Karpas-422 (cell line): ENCODE measurements at regions not wholly inside any gene's neighbourhood (a gene's known extent, or its start where the extent isn't known, plus 50 kb on each side); places are given as distances from the start of the nearest gene placed in this dataset.

Source experiments
- DNase-seq: peaks from one replicate; pipeline ENCODE4 v3.0.0-alpha.2; 2015
- H2AFZ ChIP-seq: fragments of 200-600 bp; sonication (generic); 2 replicates; pipeline ENCODE4 v1.6.1; 2014; ENCODE audit warnings: antibody characterized with exemption, low read length, mixed read lengths
- H3K27ac ChIP-seq: fragments of 200-600 bp; sonication (generic); 2 replicates; pipeline ENCODE4 v1.5.1; 2014; ENCODE audit warnings: mild to moderate bottlenecking, low read length, moderate library complexity
- H3K27me3 ChIP-seq: fragments of 200-600 bp; sonication (generic); 2 replicates; pipeline ENCODE4 v1.6.1; 2014; ENCODE audit warnings: low read length, mixed read lengths
- H3K36me3 ChIP-seq: fragments of 200-600 bp; sonication (generic); 2 replicates; pipeline ENCODE4 v1.6.1; 2014; ENCODE audit warnings: low read length, mixed read lengths; ENCODE audit not compliant: insufficient read depth
- H3K4me1 ChIP-seq: fragments of 200-600 bp; sonication (generic); 2 replicates; pipeline ENCODE4 v1.6.1; 2014; ENCODE audit warnings: mild to moderate bottlenecking, low read length, mixed read lengths
- H3K4me2 ChIP-seq: fragments of 200-600 bp; sonication (generic); 2 replicates; pipeline ENCODE4 v1.6.1; 2014; ENCODE audit warnings: low read length, low read depth, mild to moderate bottlenecking; ENCODE audit not compliant: poor library complexity, severe bottlenecking
- H3K4me3 ChIP-seq: fragments of 200-600 bp; sonication (generic); 2 replicates; pipeline ENCODE4 v1.5.1; 2014; ENCODE audit warnings: mild to moderate bottlenecking, antibody characterized with exemption, low read length, mixed read lengths
- H3K79me2 ChIP-seq: fragments of 200-600 bp; sonication (generic); 2 replicates; pipeline ENCODE4 v1.6.1; 2014; ENCODE audit warnings: mild to moderate bottlenecking, low read length, mixed read lengths
- H3K9ac ChIP-seq: fragments of 200-600 bp; sonication (generic); 2 replicates; pipeline ENCODE4 v1.6.0; 2014; ENCODE audit warnings: low read length
- H3K9me2 ChIP-seq: fragments of 200-600 bp; sonication (generic), shearing (Covaris generic); replicated peaks from 2 replicates; pipeline ENCODE4 v1.6.0; 2014; ENCODE audit warnings: mild to moderate bottlenecking, low read length, moderate library complexity; ENCODE audit not compliant: insufficient read depth
- H3K9me3 ChIP-seq: fragments of 300-700, 200-600 bp; sonication (generic); 2 replicates; pipeline ENCODE4 v1.6.1; 2014; ENCODE audit warnings: low read length, mixed read lengths
- H4K20me1 ChIP-seq: fragments of 200-600 bp; sonication (generic); 2 replicates; pipeline ENCODE4 v1.6.1; 2014; ENCODE audit warnings: mild to moderate bottlenecking, antibody characterized with exemption, low read length, low read depth; ENCODE audit not compliant: insufficient read depth

GRCh38 chr6:156562019-156562418 is 215.2 kb upstream of the ARID1B start:
- H3K9ac ChIP-seq = no peak overlapping the region
- no peaks in the 10 kb centered on the region for H3K36me3 ChIP-seq
- H2AFZ ChIP-seq = no peak overlapping the region
- no peaks in the 10 kb centered on the region for H3K9me2 ChIP-seq
- DNase-seq = no peak
- H3K27ac ChIP-seq = no peak overlapping the region
- H4K20me1 ChIP-seq = no peaks in the 10 kb centered on the region
- no peaks in the 10 kb centered on the region; the same call in 1 of the 2 replicates for H3K27me3 ChIP-seq
- no peaks in the 10 kb centered on the region for H3K9me3 ChIP-seq
- H3K79me2 ChIP-seq = no peaks in the 10 kb centered on the region
- no peak overlapping the region for H3K4me2 ChIP-seq
- no peak overlapping the region for H3K4me3 ChIP-seq
- H3K4me1 ChIP-seq = peaks cover 12% of the 10 kb centered on the region

- H3K27ac ChIP-seq = no peak overlapping the region
- H3K4me2 ChIP-seq = no peak overlapping the region
- H3K4me3 ChIP-seq = no peak overlapping the region
- H3K36me3 ChIP-seq = no peaks in the 10 kb centered on the region
- H4K20me1 ChIP-seq = no peaks in the 10 kb centered on the region
- no peak for DNase-seq
- no peaks in the 10 kb centered on the region for H3K27me3 ChIP-seq
- peaks cover 12% of the 10 kb centered on the region for H3K4me1 ChIP-seq
- no peaks in the 10 kb centered on the region for H3K9me2 ChIP-seq
- no peaks in the 10 kb centered on the region for H3K9me3 ChIP-seq
- H2AFZ ChIP-seq = no peak overlapping the region
- H3K9ac ChIP-seq = no peak overlapping the region
- no peaks in the 10 kb centered on the region for H3K79me2 ChIP-seq
These were observed 216.7 kb upstream of the ARID1B start for GRCh38 chr6:156560476-156560875.

GRCh38 chr6:156559162-156559690 is 218.0 kb upstream of the ARID1B start:
- no peak overlapping the region for H3K9ac ChIP-seq
- DNase-seq = no peak
- no peaks in the 10 kb centered on the region for H3K9me3 ChIP-seq
- H4K20me1 ChIP-seq = no peaks in the 10 kb centered on the region
- no peak overlapping the region for H3K4me2 ChIP-seq
- H3K4me1 ChIP-seq = peaks cover 7% of the 10 kb centered on the region
- no peak overlapping the region for H2AFZ ChIP-seq
- H3K9me2 ChIP-seq = no peaks in the 10 kb centered on the region
- no peaks in the 10 kb centered on the region for H3K27me3 ChIP-seq
- H3K27ac ChIP-seq = no peak overlapping the region
- H3K79me2 ChIP-seq = no peaks in the 10 kb centered on the region
- H3K36me3 ChIP-seq = no peaks in the 10 kb centered on the region
- H3K4me3 ChIP-seq = no peak overlapping the region

- Histone ChIP-seq H3K4me1 (no peaks in the 10 kb centered on the region), H3K9me3 (no peaks in the 10 kb centered on the region), H4K20me1 (no peaks in the 10 kb centered on the region), H2AFZ (no peak overlapping the region), H3K9ac (no peak overlapping the region), H3K27me3 (no peaks in the 10 kb centered on the region), H3K27ac (no peak overlapping the region), H3K9me2 (no peaks in the 10 kb centered on the region), H3K4me2 (no peak overlapping the region), H3K4me3 (no peak overlapping the region), H3K79me2 (no peaks in the 10 kb centered on the region), H3K36me3 (no peaks in the 10 kb centered on the region)
- DNase-seq = no peak
These were observed 219.3 kb upstream of the ARID1B start for GRCh38 chr6:156557911-156558259.

GRCh38 chr6:156557251-156557910 is 219.8 kb upstream of the ARID1B start:
- no peak for DNase-seq
- Histone ChIP-seq H3K9me3 (no peaks in the 10 kb centered on the region), H3K9me2 (no peaks in the 10 kb centered on the region), H3K27me3 (no peaks in the 10 kb centered on the region), H3K36me3 (no peaks in the 10 kb centered on the region), H3K4me2 (no peak overlapping the region), H3K4me1 (no peaks in the 10 kb centered on the region), H3K27ac (no peak overlapping the region), H3K9ac (no peak overlapping the region), H3K4me3 (no peak overlapping the region), H3K79me2 (no peaks in the 10 kb centered on the region), H4K20me1 (no peaks in the 10 kb centered on the region), H2AFZ (no peak overlapping the region)

GRCh38 chr6:156556811-156557210 is 220.4 kb upstream of the ARID1B start:
- Histone ChIP-seq H3K79me2 (no peaks in the 10 kb centered on the region), H3K9me2 (no peaks in the 10 kb centered on the region), H4K20me1 (no peaks in the 10 kb centered on the region), H2AFZ (no peak overlapping the region), H3K4me2 (no peak overlapping the region), H3K4me3 (no peak overlapping the region), H3K27ac (no peak overlapping the region), H3K9ac (no peak overlapping the region), H3K27me3 (no peaks in the 10 kb centered on the region), H3K9me3 (no peaks in the 10 kb centered on the region), H3K36me3 (no peaks in the 10 kb centered on the region), H3K4me1 (no peaks in the 10 kb centered on the region)
- no peak for DNase-seq

- DNase-seq = no peak
- H3K27me3 ChIP-seq = no peaks in the 10 kb centered on the region
- H3K9me2 ChIP-seq = no peaks in the 10 kb centered on the region
These were observed 222.1 kb upstream of the ARID1B start for GRCh38 chr6:156555116-156555515.

GRCh38 chr6:156554160-156554559 is 223.0 kb upstream of the ARID1B start:
- H3K4me2 ChIP-seq = no peak overlapping the region

More at GRCh38 chr6:156555116-156555515, 222.1 kb upstream of the ARID1B start:
- Histone ChIP-seq H3K4me1 (no peaks in the 10 kb centered on the region), H2AFZ (no peak overlapping the region), H4K20me1 (no peaks in the 10 kb centered on the region), H3K9me3 (no peaks in the 10 kb centered on the region), H3K79me2 (no peaks in the 10 kb centered on the region), H3K4me2 (no peak overlapping the region), H3K4me3 (no peak overlapping the region), H3K9ac (no peak overlapping the region), H3K36me3 (no peaks in the 10 kb centered on the region), H3K27ac (no peak overlapping the region)

More at GRCh38 chr6:156554160-156554559, 223.0 kb upstream of the ARID1B start:
- Histone ChIP-seq H4K20me1 (no peaks in the 10 kb centered on the region), H3K9me2 (no peaks in the 10 kb centered on the region), H3K9me3 (no peaks in the 10 kb centered on the region), H3K27ac (no peak overlapping the region), H3K9ac (no peak overlapping the region), H3K27me3 (no peaks in the 10 kb centered on the region), H3K4me3 (no peak overlapping the region), H2AFZ (no peak overlapping the region), H3K4me1 (no peaks in the 10 kb centered on the region), H3K79me2 (no peaks in the 10 kb centered on the region), H3K36me3 (no peaks in the 10 kb centered on the region)
- no peak for DNase-seq
